Loucy (cell line): ENCODE measurements at regions not wholly inside any gene's neighbourhood (a gene's known extent, or its start where the extent isn't known, plus 50 kb on each side); places are given as distances from the start of the nearest gene placed in this dataset.

Experiments used
- H2AFZ ChIP-seq: fragments of 200-600 bp; sonication (generic); 2 replicates; pipeline ENCODE4 v1.6.0; 2016; ENCODE audit warnings: antibody characterized with exemption, mild to moderate bottlenecking, low read length, moderate library complexity
- H3F3A ChIP-seq: fragments of 200-600 bp; 2 replicates; pipeline ENCODE4 v1.6.0; 2016; ENCODE audit warnings: antibody characterized with exemption, low read depth, mild to moderate bottlenecking
- H3K27me3 ChIP-seq: fragments of 200-600 bp; sonication (generic); 2 replicates; pipeline ENCODE4 v1.6.1; 2014; ENCODE audit warnings: low read length, mild to moderate bottlenecking; ENCODE audit not compliant: insufficient read depth, poor library complexity, severe bottlenecking
- H3K36me3 ChIP-seq: fragments of 200-600 bp; sonication (generic); 2 replicates; pipeline ENCODE4 v1.6.1; 2016; ENCODE audit warnings: low read length; ENCODE audit not compliant: insufficient read depth
- H3K4me1 ChIP-seq: fragments of 200-600 bp; sonication (generic); 2 replicates; pipeline ENCODE4 v1.5.1; 2014; ENCODE audit warnings: low read length, mild to moderate bottlenecking; ENCODE audit not compliant: insufficient read depth, poor library complexity, severe bottlenecking
- H3K4me2 ChIP-seq: fragments of 200-600 bp; sonication (generic); 2 replicates; pipeline ENCODE4 v1.6.0; 2014; ENCODE audit warnings: antibody characterized with exemption, low read length, low read depth, mild to moderate bottlenecking; ENCODE audit not compliant: poor library complexity, severe bottlenecking
- H3K4me3 ChIP-seq: fragments of 200-600 bp; sonication (generic); 2 replicates; pipeline ENCODE4 v1.5.1; 2014; ENCODE audit warnings: low read length, mild to moderate bottlenecking, mixed read lengths; ENCODE audit not compliant: poor library complexity, severe bottlenecking
- H3K79me2 ChIP-seq: fragments of 200-600 bp; sonication (generic); 2 replicates; pipeline ENCODE4 v1.6.1; 2014; ENCODE audit warnings: low read length; ENCODE audit not compliant: insufficient read depth
- H3K9ac ChIP-seq: fragments of 200-600 bp; sonication (generic); 2 replicates; pipeline ENCODE4 v1.6.0; 2014; ENCODE audit warnings: mild to moderate bottlenecking, low read depth, low read length, moderate library complexity; ENCODE audit not compliant: poor library complexity, severe bottlenecking
- H3K9me2 ChIP-seq: fragments of 200-600 bp; sonication (generic); replicated peaks from 2 replicates; pipeline ENCODE4 v1.6.1; 2016; ENCODE audit warnings: low read depth, low read length, mixed read lengths
- H3K9me3 ChIP-seq: fragments of 200-600 bp; sonication (generic); 2 replicates; pipeline ENCODE4 v1.6.1; 2014; ENCODE audit warnings: mild to moderate bottlenecking, antibody characterized with exemption, low read length, low read depth; ENCODE audit not compliant: insufficient read depth
- H4K20me1 ChIP-seq: fragments of 200-600 bp; sonication (generic); 2 replicates; pipeline ENCODE4 v1.6.0; 2014; ENCODE audit warnings: antibody characterized with exemption, low read length, mild to moderate bottlenecking; ENCODE audit not compliant: insufficient read depth, poor library complexity, severe bottlenecking
- EZH2phosphoT487 ChIP-seq: fragments of 200-600 bp; IDR thresholded peaks from 2 replicates; pipeline ENCODE4 v1.6.1; 2018; ENCODE audit warnings: antibody characterized with exemption, mild to moderate bottlenecking, moderate library complexity, borderline replicate concordance
- TF ChIP-seq, protein P1 (sequence below): fragments of 200-600 bp; sonication (generic); conservative IDR thresholded peaks from 2 replicates; pipeline ENCODE4 v1.5.1; 2014; ENCODE audit warnings: mild to moderate bottlenecking, antibody characterized with exemption, low read length

DNA sequence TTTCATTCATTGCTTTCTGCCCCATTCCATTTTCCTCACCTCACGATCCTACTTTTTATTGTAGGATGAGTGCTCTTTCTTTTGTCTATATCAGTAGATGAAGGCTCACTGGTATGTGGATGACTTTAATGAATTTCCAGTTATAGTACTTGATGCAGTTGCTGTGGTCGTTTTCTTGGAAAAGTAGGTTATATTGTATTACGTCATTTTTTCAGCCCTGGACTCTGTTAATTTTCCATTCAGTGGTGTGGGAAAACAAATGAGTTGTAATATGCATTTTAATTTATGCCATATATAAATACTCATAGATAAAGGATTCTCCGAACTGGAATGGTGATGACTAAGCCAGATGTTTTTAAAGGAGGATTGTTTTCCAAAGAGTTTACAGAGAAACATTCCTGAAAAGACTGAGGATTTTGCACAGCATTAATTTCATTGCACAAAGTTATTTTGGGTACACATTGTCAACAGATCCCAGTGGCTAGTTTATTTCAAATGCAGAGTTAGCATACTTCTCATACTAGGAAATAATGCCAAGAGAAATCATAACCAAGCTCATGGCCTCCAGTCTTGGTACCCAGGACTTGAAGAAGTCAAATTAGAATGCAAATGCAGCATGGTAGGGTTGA, 189.7 kb downstream of the PAX3 start:
- no peak overlapping the region for H2AFZ ChIP-seq
- no peaks in the 10 kb centered on the region for H3K4me1 ChIP-seq
- no peaks in the 10 kb centered on the region for H3K9me3 ChIP-seq

GRCh38 chr2:222108497-222108896, 190.3 kb downstream of the PAX3 start:
- Histone ChIP-seq H3K4me2 (no peak overlapping the region), H2AFZ (no peak overlapping the region), H3K9ac (no peak overlapping the region), H3K36me3 (no peaks in the 10 kb centered on the region), H3K27me3 (no peaks in the 10 kb centered on the region), H3F3A (no peaks in the 10 kb centered on the region), H3K4me3 (no peak overlapping the region), H4K20me1 (no peaks in the 10 kb centered on the region), H3K4me1 (no peaks in the 10 kb centered on the region), H3K79me2 (no peaks in the 10 kb centered on the region), H3K9me3 (no peaks in the 10 kb centered on the region), H3K9me2 (no peaks in the 10 kb centered on the region)
- TF ChIP-seq EZH2phosphoT487, result no peak
- TF ChIP-seq, protein P1, sequence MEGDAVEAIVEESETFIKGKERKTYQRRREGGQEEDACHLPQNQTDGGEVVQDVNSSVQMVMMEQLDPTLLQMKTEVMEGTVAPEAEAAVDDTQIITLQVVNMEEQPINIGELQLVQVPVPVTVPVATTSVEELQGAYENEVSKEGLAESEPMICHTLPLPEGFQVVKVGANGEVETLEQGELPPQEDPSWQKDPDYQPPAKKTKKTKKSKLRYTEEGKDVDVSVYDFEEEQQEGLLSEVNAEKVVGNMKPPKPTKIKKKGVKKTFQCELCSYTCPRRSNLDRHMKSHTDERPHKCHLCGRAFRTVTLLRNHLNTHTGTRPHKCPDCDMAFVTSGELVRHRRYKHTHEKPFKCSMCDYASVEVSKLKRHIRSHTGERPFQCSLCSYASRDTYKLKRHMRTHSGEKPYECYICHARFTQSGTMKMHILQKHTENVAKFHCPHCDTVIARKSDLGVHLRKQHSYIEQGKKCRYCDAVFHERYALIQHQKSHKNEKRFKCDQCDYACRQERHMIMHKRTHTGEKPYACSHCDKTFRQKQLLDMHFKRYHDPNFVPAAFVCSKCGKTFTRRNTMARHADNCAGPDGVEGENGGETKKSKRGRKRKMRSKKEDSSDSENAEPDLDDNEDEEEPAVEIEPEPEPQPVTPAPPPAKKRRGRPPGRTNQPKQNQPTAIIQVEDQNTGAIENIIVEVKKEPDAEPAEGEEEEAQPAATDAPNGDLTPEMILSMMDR, result no peak

More for the DNA sequence above, 189.7 kb downstream of the PAX3 start:
- no peak overlapping the region for H3K9ac ChIP-seq
- H3K9me2 ChIP-seq, result no peaks in the 10 kb centered on the region
- no peak overlapping the region for H3K4me2 ChIP-seq
- no peaks in the 10 kb centered on the region for H4K20me1 ChIP-seq
- no peaks in the 10 kb centered on the region for H3F3A ChIP-seq
- H3K4me3 ChIP-seq, result no peak overlapping the region
- TF ChIP-seq EZH2phosphoT487, result no peak
- TF ChIP-seq, protein P1, result no peak
- no peaks in the 10 kb centered on the region for H3K79me2 ChIP-seq
- H3K27me3 ChIP-seq, result no peaks in the 10 kb centered on the region
- no peaks in the 10 kb centered on the region for H3K36me3 ChIP-seq

DNA sequence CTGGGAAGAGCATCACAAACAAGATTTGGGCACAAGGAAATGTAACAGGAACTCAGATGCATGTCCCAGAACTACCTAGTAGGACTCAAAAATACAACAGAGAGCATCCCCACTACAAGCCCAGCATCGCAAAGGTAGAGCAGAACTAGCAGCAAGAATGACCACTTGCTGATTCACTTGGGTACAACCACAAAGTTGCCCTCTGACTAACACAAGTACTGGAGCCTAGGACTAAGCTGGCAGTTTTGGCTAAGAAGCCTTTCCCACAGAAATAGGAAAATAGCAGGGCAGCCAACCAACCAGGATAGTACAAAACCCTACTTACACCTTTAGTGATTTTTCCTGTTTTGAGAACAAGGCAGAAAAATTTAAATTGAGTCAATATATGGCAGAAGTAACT, 193.8 kb downstream of the PAX3 start:
- Histone ChIP-seq H3K4me3 (no peak overlapping the region), H2AFZ (no peak overlapping the region), H3K4me1 (no peaks in the 10 kb centered on the region), H3K4me2 (no peak overlapping the region), H3K9me3 (no peaks in the 10 kb centered on the region), H3K9me2 (no peaks in the 10 kb centered on the region), H4K20me1 (no peaks in the 10 kb centered on the region), H3K9ac (no peak overlapping the region), H3K27me3 (no peaks in the 10 kb centered on the region), H3K36me3 (no peaks in the 10 kb centered on the region), H3K79me2 (no peaks in the 10 kb centered on the region), H3F3A (no peaks in the 10 kb centered on the region)
- TF ChIP-seq, protein P1, result no peak
- TF ChIP-seq EZH2phosphoT487, result no peak
